HG02938 (cell line): ENCODE measurements at regions not wholly inside any gene's neighbourhood (a gene's known extent, or its start where the extent isn't known, plus 50 kb on each side); places are given as distances from the start of the nearest gene placed in this dataset.

Experiments
- ATAC-seq: cut with Tn5 transposase; IDR thresholded peaks from one replicate; pipeline ENCODE4 v1.9.1; 2021; ENCODE audit warnings: mild to moderate bottlenecking, moderate library complexity; ENCODE audit not compliant: unreplicated experiment

GRCh38 chr14:66388516-66388915 lies 97.7 kb upstream of the CCDC196 start:
- ATAC-seq: no peak

GRCh38 chr14:66389481-66389880 lies 96.7 kb upstream of the CCDC196 start:
- ATAC-seq: no peak

GRCh38 chr14:66395300-66395699 lies 90.9 kb upstream of the CCDC196 start:
- no peak for ATAC-seq

DNA sequence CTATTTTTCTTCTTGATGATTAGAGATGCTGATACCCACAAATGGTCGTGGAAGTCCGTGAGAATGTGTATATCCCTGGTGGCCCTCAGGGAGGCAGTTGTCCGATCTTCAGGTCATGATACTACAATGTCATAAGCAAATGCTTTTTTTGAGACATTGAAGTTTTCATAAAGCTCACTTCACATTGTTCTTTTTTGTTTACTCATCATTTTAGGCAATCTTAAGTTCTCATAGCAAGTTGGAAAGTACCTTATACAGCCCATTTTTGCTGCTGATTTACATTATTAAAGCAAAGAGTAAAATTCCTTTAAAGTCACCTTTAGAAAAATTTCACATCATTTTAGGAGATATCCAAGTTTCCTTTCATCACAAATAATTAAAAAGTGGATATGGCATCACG lies 90.0 kb upstream of the CCDC196 start:
- ATAC-seq: no peak

DNA sequence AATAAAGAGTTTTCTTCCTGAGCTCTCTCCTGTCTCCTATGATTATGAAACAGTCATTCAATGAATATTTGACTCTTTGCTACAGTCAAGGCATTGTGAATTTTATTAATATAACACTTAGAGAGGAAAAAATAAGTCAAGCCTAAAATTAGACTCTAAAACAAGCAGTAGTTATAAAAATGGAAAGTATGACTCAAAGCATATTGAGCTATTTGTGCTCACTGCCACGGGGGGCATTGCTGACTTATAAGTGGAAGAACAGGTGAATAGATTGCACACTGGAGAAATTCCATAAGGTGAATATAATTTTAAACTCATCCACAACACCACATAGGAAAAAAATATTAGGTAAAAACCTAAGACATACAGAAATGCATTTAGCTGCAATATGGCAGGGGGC lies 87.7 kb upstream of the CCDC196 start:
- no peak for ATAC-seq

- no peak for ATAC-seq
These were observed 84.6 kb upstream of the CCDC196 start for GRCh38 chr14:66401449-66402095.

DNA sequence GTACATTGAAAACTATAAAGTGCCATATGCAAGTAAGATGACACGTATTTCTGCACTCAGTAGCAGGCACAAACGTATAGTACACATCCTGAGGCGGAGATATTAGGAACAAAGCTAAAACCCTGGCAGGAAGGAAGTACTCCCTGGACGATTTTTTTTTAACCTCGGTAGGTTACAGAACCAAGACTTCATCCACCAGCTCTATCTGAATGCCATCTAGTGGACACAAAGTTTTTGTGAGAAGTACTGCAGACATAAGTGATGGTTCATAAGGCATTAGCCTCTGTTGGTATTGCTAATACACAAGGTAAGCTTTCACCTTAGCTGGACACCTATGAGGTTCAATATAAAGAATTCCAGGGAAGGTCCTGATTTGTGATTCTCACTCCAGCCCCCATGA lies 83.0 kb upstream of the CCDC196 start:
- ATAC-seq: no peak

DNA sequence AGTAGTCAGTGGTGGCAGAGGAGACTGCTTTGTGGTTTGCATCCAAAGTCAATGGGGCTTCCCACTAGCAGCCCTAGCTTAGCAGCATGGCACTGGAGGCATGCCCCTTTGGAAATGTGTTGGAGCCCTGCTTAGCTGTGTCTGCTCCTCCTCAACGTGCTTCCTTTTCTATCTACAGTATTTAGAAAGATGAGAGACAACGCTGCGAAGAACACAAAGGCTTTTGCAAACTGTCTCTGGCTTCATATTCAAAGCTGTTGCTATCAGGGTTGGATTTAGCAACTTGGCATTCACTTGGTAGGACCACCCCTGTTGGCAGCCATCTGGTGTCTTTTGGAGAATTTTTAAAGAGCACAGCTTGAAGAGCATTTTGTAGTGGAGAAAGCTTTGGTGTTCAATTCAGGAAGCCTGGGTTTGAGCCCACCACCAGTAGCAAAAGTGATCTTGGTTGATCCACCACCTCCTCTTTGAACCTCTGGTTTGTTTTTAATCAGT lies 82.1 kb upstream of the CCDC196 start:
- ATAC-seq: no peak

DNA sequence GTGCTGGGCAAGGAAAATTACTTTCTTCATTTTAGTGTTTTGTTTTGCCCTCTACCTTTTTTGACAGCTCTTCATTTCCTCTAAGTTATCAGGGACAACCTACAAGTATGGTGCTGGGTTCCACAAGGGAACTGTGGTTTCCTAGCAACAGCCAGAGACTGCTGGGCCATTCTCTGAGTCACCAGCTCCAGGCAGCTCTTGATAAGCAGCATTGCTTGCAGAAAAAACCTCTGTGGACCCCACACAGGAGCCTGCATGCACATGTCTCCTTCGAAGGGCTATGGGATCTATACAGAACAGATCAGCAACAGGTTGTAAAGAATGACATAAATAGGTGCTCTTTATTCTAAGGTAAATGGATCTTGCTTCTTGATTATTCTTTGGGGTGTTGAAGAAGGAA lies 81.0 kb upstream of the CCDC196 start:
- no peak for ATAC-seq

- ATAC-seq: no peak
These were observed 72.3 kb upstream of the CCDC196 start for GRCh38 chr14:66413901-66414300.

GRCh38 chr14:66414511-66414910 lies 71.7 kb upstream of the CCDC196 start:
- no peak for ATAC-seq

- no peak for ATAC-seq
These were observed 65.7 kb upstream of the CCDC196 start for GRCh38 chr14:66420251-66421006.

- no peak for ATAC-seq
These were observed 63.9 kb upstream of the CCDC196 start for GRCh38 chr14:66421990-66422946.

- no peak for ATAC-seq
These were observed 60.8 kb upstream of the CCDC196 start for GRCh38 chr14:66425402-66425801.

GRCh38 chr14:66426451-66426850 lies 59.7 kb upstream of the CCDC196 start:
- ATAC-seq: no peak

DNA sequence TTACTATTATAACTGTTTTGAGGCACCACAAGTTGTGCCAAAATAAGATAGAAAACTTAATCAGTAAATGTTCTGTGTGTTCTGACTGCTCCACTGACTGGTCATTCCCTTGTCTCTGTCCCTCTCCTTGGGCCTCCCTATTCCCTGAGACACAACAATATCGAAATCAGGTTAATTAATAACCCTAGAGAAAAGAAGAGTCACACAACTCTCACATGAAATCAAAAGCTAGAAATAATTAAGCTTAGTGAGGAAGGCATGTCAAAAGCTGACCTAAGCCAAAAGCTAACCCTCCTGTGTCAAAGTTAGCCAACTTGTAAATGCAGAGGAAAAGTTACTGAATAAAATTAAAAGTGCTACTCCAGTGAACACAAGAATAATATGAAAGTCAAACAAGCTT lies 53.8 kb upstream of the CCDC196 start:
- ATAC-seq: no peak

GRCh38 chr14:66434464-66434863 lies 51.7 kb upstream of the CCDC196 start:
- no peak for ATAC-seq

- no peak for ATAC-seq
These were observed 50.5 kb upstream of the CCDC196 start for GRCh38 chr14:66435683-66436082.
